Stomach (tissue), 4 donors: ENCODE measurements at regions not wholly inside any gene's neighbourhood (a gene's known extent, or its start where the extent isn't known, plus 50 kb on each side); places are given as distances from the start of the nearest gene placed in this dataset.

Experiments used
- POLR2A ChIP-seq, 4 donors: fragments of 450-650 bp; IDR thresholded peaks; one replicate each; pipeline ENCODE4 v1.6.1; 2016; ENCODE audit warnings: antibody characterized with exemption in 4 of 4, control low read depth in 2 of 4, mild to moderate bottlenecking in 1 of 4, moderate library complexity in 1 of 4
- TF ChIP-seq, protein P1 (sequence below), 7 experiments: fragments of 450-650 bp in 4 of 7; fragments of 200-600 bp in 3 of 7; sonication (generic) in 3 of 7; IDR thresholded peaks; one replicate each; pipeline ENCODE4 v1.5.1; 2016 to 2019; ENCODE audit warnings: antibody characterized with exemption in 7 of 7, control low read depth in 2 of 7, mild to moderate bottlenecking in 1 of 7

DNA sequence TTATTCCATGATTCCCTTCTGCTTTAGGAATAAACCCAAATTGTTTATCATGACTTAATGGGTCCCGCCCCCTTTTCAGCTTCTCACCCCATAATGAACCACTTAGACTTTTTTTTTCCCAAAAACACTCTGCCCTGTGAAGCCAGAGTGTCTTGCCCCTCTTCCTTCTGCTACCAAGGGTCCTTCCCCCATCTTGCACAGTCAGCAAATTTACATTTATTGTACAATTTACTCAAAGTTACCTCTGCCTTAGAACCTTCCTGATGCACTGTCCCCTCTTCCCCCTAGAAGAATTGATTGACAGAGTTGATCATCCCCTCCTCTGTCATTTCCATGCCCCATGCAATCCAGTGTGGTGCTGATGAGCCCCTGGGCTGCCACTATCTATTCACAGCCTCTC lies 101.5 kb upstream of the PPP2R3A start:
- TF ChIP-seq, protein P1, sequence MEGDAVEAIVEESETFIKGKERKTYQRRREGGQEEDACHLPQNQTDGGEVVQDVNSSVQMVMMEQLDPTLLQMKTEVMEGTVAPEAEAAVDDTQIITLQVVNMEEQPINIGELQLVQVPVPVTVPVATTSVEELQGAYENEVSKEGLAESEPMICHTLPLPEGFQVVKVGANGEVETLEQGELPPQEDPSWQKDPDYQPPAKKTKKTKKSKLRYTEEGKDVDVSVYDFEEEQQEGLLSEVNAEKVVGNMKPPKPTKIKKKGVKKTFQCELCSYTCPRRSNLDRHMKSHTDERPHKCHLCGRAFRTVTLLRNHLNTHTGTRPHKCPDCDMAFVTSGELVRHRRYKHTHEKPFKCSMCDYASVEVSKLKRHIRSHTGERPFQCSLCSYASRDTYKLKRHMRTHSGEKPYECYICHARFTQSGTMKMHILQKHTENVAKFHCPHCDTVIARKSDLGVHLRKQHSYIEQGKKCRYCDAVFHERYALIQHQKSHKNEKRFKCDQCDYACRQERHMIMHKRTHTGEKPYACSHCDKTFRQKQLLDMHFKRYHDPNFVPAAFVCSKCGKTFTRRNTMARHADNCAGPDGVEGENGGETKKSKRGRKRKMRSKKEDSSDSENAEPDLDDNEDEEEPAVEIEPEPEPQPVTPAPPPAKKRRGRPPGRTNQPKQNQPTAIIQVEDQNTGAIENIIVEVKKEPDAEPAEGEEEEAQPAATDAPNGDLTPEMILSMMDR (IDR thresholded peaks at IDR 0.05), result no peak
- no peak for TF ChIP-seq POLR2A (IDR thresholded peaks at IDR 0.05)
